ENCODE measurements at regions not wholly inside any gene's neighbourhood (a gene's known extent, or its start where the extent isn't known, plus 50 kb on each side); places are given as distances from the start of the nearest gene placed in this dataset.
"Not testable (repeated sequence)": the region's sequence is repeated elsewhere in the genome, so short reads cannot be mapped to it uniquely, and the experiment has no call there.

- not testable (repeated sequence) for DNase-seq
Observed at GRCh38 chr15:20148679-20149078, 392.9 kb downstream of the GOLGA6L6 start.

GRCh38 chr15:20148008-20148407, 393.6 kb downstream of the GOLGA6L6 start:
- DNase-seq = not testable (repeated sequence)

- DNase-seq = not testable (repeated sequence)
Observed at GRCh38 chr15:20144333-20145036, 397.1 kb downstream of the GOLGA6L6 start.

- DNase-seq = not testable (repeated sequence)
Observed at GRCh38 chr15:20142906-20143305, 398.7 kb downstream of the GOLGA6L6 start.

- not testable (repeated sequence) for DNase-seq
Observed at GRCh38 chr15:20142410-20142809, 399.2 kb downstream of the GOLGA6L6 start.

GRCh38 chr15:20124668-20125067, 416.9 kb downstream of the GOLGA6L6 start:
- DNase-seq = not testable (repeated sequence)

GRCh38 chr15:20106026-20106425, 435.6 kb downstream of the GOLGA6L6 start:
- DNase-seq = no peak

- not testable (repeated sequence) for DNase-seq
Observed at GRCh38 chr15:20105011-20105990, 436.3 kb downstream of the GOLGA6L6 start.

- not testable (repeated sequence) for DNase-seq
Observed at GRCh38 chr15:20104551-20104950, 437.0 kb downstream of the GOLGA6L6 start.

GRCh38 chr15:20102862-20103261, 438.7 kb downstream of the GOLGA6L6 start:
- DNase-seq = not testable (repeated sequence)

- not testable (repeated sequence) for DNase-seq
Observed at GRCh38 chr15:20102209-20102608, 439.4 kb downstream of the GOLGA6L6 start.

GRCh38 chr15:20101281-20101680, 440.3 kb downstream of the GOLGA6L6 start:
- not testable (repeated sequence) for DNase-seq

GRCh38 chr15:20100604-20101270, 440.9 kb downstream of the GOLGA6L6 start:
- DNase-seq = not testable (repeated sequence)

- not testable (repeated sequence) for DNase-seq
Observed at GRCh38 chr15:20095699-20096303, 445.8 kb downstream of the GOLGA6L6 start.

GRCh38 chr15:20089541-20089940, 452.1 kb downstream of the GOLGA6L6 start:
- DNase-seq = not testable (repeated sequence)

GRCh38 chr15:20084026-20084425, 457.6 kb downstream of the GOLGA6L6 start:
- DNase-seq = not testable (repeated sequence)

GRCh38 chr15:20074082-20074481, 467.5 kb downstream of the GOLGA6L6 start:
- DNase-seq = not testable (repeated sequence)

GRCh38 chr15:20069043-20069442, 472.6 kb downstream of the GOLGA6L6 start:
- DNase-seq = not testable (repeated sequence)

- DNase-seq = not testable (repeated sequence)
Observed at GRCh38 chr15:20066173-20066572, 475.4 kb downstream of the GOLGA6L6 start.

GRCh38 chr15:20065508-20065907, 476.1 kb downstream of the GOLGA6L6 start:
- DNase-seq = not testable (repeated sequence)

GRCh38 chr15:20063167-20063566, 478.4 kb downstream of the GOLGA6L6 start:
- DNase-seq = not testable (repeated sequence)

- not testable (repeated sequence) for DNase-seq
Observed at GRCh38 chr15:20060838-20061237, 480.8 kb downstream of the GOLGA6L6 start.

Data from activated CD4-positive, alpha-beta T cell treated with anti-CD3 and anti-CD28 coated beads for 1 hour (primary cell).